IMR-90 (cell line): ENCODE measurements at regions not wholly inside any gene's neighbourhood (a gene's known extent, or its start where the extent isn't known, plus 50 kb on each side); places are given as distances from the start of the nearest gene placed in this dataset.

Source experiments
- ATAC-seq: fragments of 200-7000 bp; cut with Tn5 transposase; 2 replicates; pipeline ENCODE4 v1.9.1; 2020; ENCODE audit warnings: low read depth, mild to moderate bottlenecking, moderate library complexity
- BruUV-seq: library from RNA; stranded (reverse); fragments of 400-500 nt; replicated peaks from 2 replicates; lab custom pipeline; 2021; lab: Mats Ljungman, UMichigan
- CTCF ChIA-PET: fragments of 300-600 bp; formaldehyde crosslinking; extraction: SDS; loops from one replicate; lab custom pipeline; 2021; ENCODE audit warnings: antibody characterized with exemption; lab: Yijun Ruan, JAX
- POLR2A ChIA-PET: fragments of 300-600 bp; sonication (Branson Sonifier 250); formaldehyde crosslinking; loops from one replicate; lab custom pipeline; 2022; ENCODE audit warnings: antibody characterized with exemption; ENCODE audit not compliant: unreplicated experiment; lab: Charles Lee
- DNase-seq: peaks from one replicate; pipeline ENCODE4 v3.0.0; 2013
- H2AFZ ChIP-seq: replicated peaks from 2 replicates; pipeline ENCODE3; 2013; ENCODE audit warnings: low read length, mild to moderate bottlenecking; ENCODE audit not compliant: poor library complexity
- H2AK5ac ChIP-seq: 2 replicates; pipeline ENCODE4 v1.6.1; 2013; ENCODE audit warnings: low read depth, low read length, inconsistent platforms
- H2AK9ac ChIP-seq: replicated peaks from 2 replicates; pipeline ENCODE3; 2013; ENCODE audit warnings: mild to moderate bottlenecking, low read depth, low read length, moderate library complexity; ENCODE audit not compliant: poor library complexity
- H2BK120ac ChIP-seq: 2 replicates; pipeline ENCODE4 v1.6.1; 2013; ENCODE audit warnings: low read depth, low read length, inconsistent platforms
- H2BK15ac ChIP-seq: 3 replicates; pipeline ENCODE4 v1.6.1; 2013; ENCODE audit warnings: low read depth, low read length, inconsistent platforms
- H2BK20ac ChIP-seq: 2 replicates; pipeline ENCODE4 v1.6.1; 2013; ENCODE audit warnings: low read depth, mild to moderate bottlenecking, inconsistent platforms, low read length, moderate library complexity
- H2BK5ac ChIP-seq: 2 replicates; pipeline ENCODE4 v1.6.1; 2013; ENCODE audit warnings: mild to moderate bottlenecking, low read depth, low read length, inconsistent platforms; ENCODE audit not compliant: poor library complexity, severe bottlenecking
- H3K14ac ChIP-seq: replicated peaks from 2 replicates; pipeline ENCODE4 v1.6.1; 2013; ENCODE audit warnings: low read depth, low read length, inconsistent platforms
- H3K18ac ChIP-seq: 2 replicates; pipeline ENCODE4 v1.6.1; 2013; ENCODE audit warnings: low read depth, low read length, control low read depth
- H3K23ac ChIP-seq: 2 replicates; pipeline ENCODE4 v1.6.1; 2013; ENCODE audit warnings: low read depth, low read length, inconsistent platforms
- H3K27ac ChIP-seq: 2 replicates; pipeline ENCODE4 v1.5.1; 2013; ENCODE audit warnings: mild to moderate bottlenecking, control low read depth, low read length; ENCODE audit not compliant: insufficient read depth
- H3K27me3 ChIP-seq: 2 replicates; pipeline ENCODE4 v1.6.1; 2013; ENCODE audit warnings: low read length; ENCODE audit not compliant: control insufficient read depth, insufficient read depth
- H3K36me3 ChIP-seq: 2 replicates; pipeline ENCODE4 v1.6.1; 2013; ENCODE audit warnings: low read length, mixed read lengths; ENCODE audit not compliant: control insufficient read depth, insufficient read depth
- H3K4ac ChIP-seq: 2 replicates; pipeline ENCODE4 v1.6.1; 2013; ENCODE audit warnings: low read depth, low read length, inconsistent platforms
- H3K4me1 ChIP-seq: 2 replicates; pipeline ENCODE4 v1.6.1; 2013; ENCODE audit warnings: low read length, mixed read lengths; ENCODE audit not compliant: control insufficient read depth, insufficient read depth
- H3K4me2 ChIP-seq: 2 replicates; pipeline ENCODE4 v1.6.1; 2013; ENCODE audit warnings: low read depth, mild to moderate bottlenecking, control low read depth, low read length, moderate library complexity
- H3K4me3 ChIP-seq: 2 replicates; pipeline ENCODE4 v1.5.1; 2013; ENCODE audit warnings: low read depth, mild to moderate bottlenecking, control low read depth, low read length, moderate library complexity; ENCODE audit not compliant: insufficient read depth
- H3K56ac ChIP-seq: 2 replicates; pipeline ENCODE4 v1.6.1; 2013; ENCODE audit warnings: low read length, inconsistent platforms; ENCODE audit not compliant: insufficient read depth; ENCODE audit errors: extremely low read depth
- H3K79me1 ChIP-seq, 2 experiments: 2 replicates each; pipeline ENCODE4 v1.6.1; 2013; ENCODE audit warnings: low read length in 2 of 2, inconsistent platforms in 1 of 2, low read depth in 1 of 2
- H3K9ac ChIP-seq: 2 replicates; pipeline ENCODE4 v1.6.1; 2013; ENCODE audit warnings: low read depth, low read length, control low read depth
- H3K9me1 ChIP-seq: 2 replicates; pipeline ENCODE4 v1.6.1; 2013; ENCODE audit warnings: low read length, inconsistent platforms; ENCODE audit not compliant: insufficient read depth
- H3K9me3 ChIP-seq: 2 replicates; pipeline ENCODE4 v1.6.1; 2013; ENCODE audit warnings: low read length; ENCODE audit not compliant: control insufficient read depth, insufficient read depth
- H4K20me1 ChIP-seq: 2 replicates; pipeline ENCODE4 v1.6.1; 2013; ENCODE audit warnings: low read length, inconsistent platforms; ENCODE audit not compliant: insufficient read depth
- H4K5ac ChIP-seq: 2 replicates; pipeline ENCODE4 v1.6.1; 2013; ENCODE audit warnings: mild to moderate bottlenecking, low read depth, low read length, control low read depth
- H4K8ac ChIP-seq, 2 experiments: 2 replicates each; pipeline ENCODE4 v1.6.1; 2013; ENCODE audit warnings: low read depth in 2 of 2, low read length in 2 of 2, control low read depth in 1 of 2, inconsistent platforms in 1 of 2
- H4K91ac ChIP-seq: 2 replicates; pipeline ENCODE4 v1.6.1; 2013; ENCODE audit warnings: low read depth, low read length, inconsistent platforms; ENCODE audit not compliant: insufficient read depth
- BHLHE40 ChIP-seq: fragments of 150-350 bp; IDR thresholded peaks from 2 replicates; pipeline ENCODE4 v1.6.1; 2016; ENCODE audit warnings: mild to moderate bottlenecking, low read depth, low read length
- CEBPB ChIP-seq: IDR thresholded peaks from 2 replicates; pipeline ENCODE4 v1.6.1; 2012; ENCODE audit warnings: low read depth, low read length, improper control_type of control experiment
- CHD1 ChIP-seq: IDR thresholded peaks from 2 replicates; pipeline ENCODE4 v1.6.1; 2012; ENCODE audit warnings: low read depth, low read length, improper control_type of control experiment
- FOS ChIP-seq: fragments of 150-350 bp; IDR thresholded peaks from 2 replicates; pipeline ENCODE4 v1.6.1; 2016; ENCODE audit warnings: low read depth, low read length
- MAFK ChIP-seq: IDR thresholded peaks from 2 replicates; pipeline ENCODE4 v1.6.1; 2012; ENCODE audit warnings: low read depth, low read length, improper control_type of control experiment
- MAZ ChIP-seq: IDR thresholded peaks from 2 replicates; pipeline ENCODE4 v1.6.1; 2012; ENCODE audit warnings: low read depth, mild to moderate bottlenecking, low read length, improper control_type of control experiment, moderate library complexity, borderline replicate concordance
- MXI1 ChIP-seq: IDR thresholded peaks from 2 replicates; pipeline ENCODE4 v1.6.1; 2012; ENCODE audit warnings: low read depth, mild to moderate bottlenecking, low read length, moderate library complexity, borderline replicate concordance
- NFE2L2 ChIP-seq: fragments of 150-350 bp; IDR thresholded peaks from 2 replicates; pipeline ENCODE4 v1.6.1; 2016; ENCODE audit warnings: low read depth, mild to moderate bottlenecking, low read length
- POLR2A ChIP-seq: IDR thresholded peaks from 2 replicates; pipeline ENCODE4 v1.6.1; 2012; ENCODE audit warnings: mild to moderate bottlenecking, low read depth, low read length
- RAD21 ChIP-seq: IDR thresholded peaks from 2 replicates; pipeline ENCODE4 v1.6.1; 2012; ENCODE audit warnings: low read length, improper control_type of control experiment
- RCOR1 ChIP-seq: IDR thresholded peaks from 2 replicates; pipeline ENCODE4 v1.6.1; 2012; ENCODE audit warnings: mild to moderate bottlenecking, low read length, improper control_type of control experiment; ENCODE audit not compliant: insufficient replicate concordance
- RFX5 ChIP-seq: IDR thresholded peaks from 2 replicates; pipeline ENCODE4 v1.8.0; 2012; ENCODE audit warnings: low read depth, mild to moderate bottlenecking, low read length, moderate library complexity
- SMC3 ChIP-seq: fragments of 150-350 bp; IDR thresholded peaks from 2 replicates; pipeline ENCODE4 v1.6.1; 2016; ENCODE audit warnings: low read depth, mild to moderate bottlenecking, antibody characterized with exemption, low read length, moderate library complexity
- whole genome bisulfite sequencing, 2 experiments: methylation state at CpG; one replicate each; pipeline versions ENCODE4 v1.1.5 to v1.1.7; 2013; ENCODE audit warnings: missing lambda C conversion rate in 2 of 2; ENCODE audit not compliant: insufficient read length in 1 of 2; ENCODE audit errors: extremely low coverage in 2 of 2; 5-methylcytosine and 5-hydroxymethylcytosine counted together
- dilution Hi-C: fragments of 300-500 bp; cut with HindIII; formaldehyde crosslinking; loops from one replicate; pipeline ENCODE4 v1.14.3; 2018; ENCODE audit warnings: low sequenced_read_pairs; ENCODE audit not compliant: unreplicated experiment
- in situ Hi-C: fragments of 300-500 bp; cut with MboI; formaldehyde crosslinking; loops from 3 replicates; pipeline ENCODE4 v1.14.3; 2019; ENCODE audit warnings: low sequenced_read_pairs, inconsistent platforms, mixed read lengths
- intact Hi-C: fragments of 100-400 bp; cut with micrococcal nuclease; formaldehyde crosslinking; loops from 2 replicates; pipeline ENCODE4 v1.10.0; 2022
- TF ChIP-seq, protein P1 (sequence below): conservative IDR thresholded peaks from 2 replicates; pipeline ENCODE4 v1.5.1; 2012; ENCODE audit warnings: mild to moderate bottlenecking, low read depth, low read length, improper control_type of control experiment
- TF ChIP-seq, protein P2 (sequence below): fragments of 150-350 bp; IDR thresholded peaks from 2 replicates; pipeline ENCODE4 v1.6.1; 2016; ENCODE audit warnings: low read depth, mild to moderate bottlenecking, low read length, moderate library complexity, borderline replicate concordance
- TF ChIP-seq, protein P3 (sequence below): fragments of 150-350 bp; IDR thresholded peaks from 2 replicates; pipeline ENCODE4 v1.6.1; 2017; ENCODE audit warnings: mild to moderate bottlenecking, antibody characterized with exemption, low read length, low read depth

DNA sequence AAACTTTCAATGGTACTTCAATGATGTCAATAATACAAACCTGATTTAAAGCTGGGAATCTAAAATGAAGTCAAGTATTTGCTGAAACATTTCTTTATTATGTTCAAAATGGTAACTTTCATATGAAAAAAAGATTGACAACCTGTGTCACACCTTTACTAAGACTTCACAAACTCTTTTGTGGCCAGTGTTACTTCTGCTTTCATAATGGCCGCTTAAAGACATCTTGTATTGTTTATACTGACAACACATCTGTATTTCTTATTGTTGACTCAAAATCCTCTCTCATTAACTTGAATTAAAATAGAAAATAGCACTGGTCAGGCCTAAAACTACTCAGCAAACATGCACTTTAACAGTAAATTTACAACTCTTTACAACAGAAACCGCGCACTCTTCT lies 312.3 kb upstream of the CNTN6 start:
- Histone ChIP-seq H3K27me3 (no peaks in the 10 kb centered on the region), H2AFZ (no peak overlapping the region), H3K18ac (no peak overlapping the region), H2BK15ac (no peak overlapping the region), H3K27ac (no peak overlapping the region), H2AK9ac (no peak overlapping the region), H3K9ac (no peak overlapping the region), H2BK5ac (no peak overlapping the region), H4K91ac (no peak overlapping the region), H3K9me1 (no peaks in the 10 kb centered on the region), H3K36me3 (no peaks in the 10 kb centered on the region), H4K5ac (no peak overlapping the region), H3K4me3 (no peak overlapping the region), H3K4me1 (no peaks in the 10 kb centered on the region), H3K4ac (no peak overlapping the region), H4K20me1 (no peaks in the 10 kb centered on the region), H3K56ac (no peak overlapping the region), H2AK5ac (no peak overlapping the region), H3K4me2 (no peak overlapping the region), H3K23ac (no peak overlapping the region), H4K8ac (no peak overlapping the region), H2BK20ac (no peak overlapping the region), H3K14ac (no peak overlapping the region), H3K9me3 (peaks cover 2% of the 10 kb centered on the region; the same call in 1 of the 2 replicates), H3K79me1 (no peaks in the 10 kb centered on the region), H2BK120ac (no peak overlapping the region)
- ChIA-PET POLR2A (no interaction called here), CTCF (no interaction called here)
- in situ Hi-C loops (no loop called here), intact Hi-C loops (no loop called here), dilution Hi-C loops (no loop called here)
- ATAC-seq (no peak), DNase-seq (no peak)
- no TSS peak for BruUV-seq
- TF ChIP-seq CEBPB: no peak
- TF ChIP-seq SMC3: no peak
- TF ChIP-seq NFE2L2: no peak
- no peak for TF ChIP-seq CHD1
- no peak for TF ChIP-seq MXI1
- TF ChIP-seq, protein P1, sequence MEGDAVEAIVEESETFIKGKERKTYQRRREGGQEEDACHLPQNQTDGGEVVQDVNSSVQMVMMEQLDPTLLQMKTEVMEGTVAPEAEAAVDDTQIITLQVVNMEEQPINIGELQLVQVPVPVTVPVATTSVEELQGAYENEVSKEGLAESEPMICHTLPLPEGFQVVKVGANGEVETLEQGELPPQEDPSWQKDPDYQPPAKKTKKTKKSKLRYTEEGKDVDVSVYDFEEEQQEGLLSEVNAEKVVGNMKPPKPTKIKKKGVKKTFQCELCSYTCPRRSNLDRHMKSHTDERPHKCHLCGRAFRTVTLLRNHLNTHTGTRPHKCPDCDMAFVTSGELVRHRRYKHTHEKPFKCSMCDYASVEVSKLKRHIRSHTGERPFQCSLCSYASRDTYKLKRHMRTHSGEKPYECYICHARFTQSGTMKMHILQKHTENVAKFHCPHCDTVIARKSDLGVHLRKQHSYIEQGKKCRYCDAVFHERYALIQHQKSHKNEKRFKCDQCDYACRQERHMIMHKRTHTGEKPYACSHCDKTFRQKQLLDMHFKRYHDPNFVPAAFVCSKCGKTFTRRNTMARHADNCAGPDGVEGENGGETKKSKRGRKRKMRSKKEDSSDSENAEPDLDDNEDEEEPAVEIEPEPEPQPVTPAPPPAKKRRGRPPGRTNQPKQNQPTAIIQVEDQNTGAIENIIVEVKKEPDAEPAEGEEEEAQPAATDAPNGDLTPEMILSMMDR: no peak
- no peak for TF ChIP-seq BHLHE40
- TF ChIP-seq RAD21: no peak
- TF ChIP-seq POLR2A: no peak
- TF ChIP-seq, protein P2, sequence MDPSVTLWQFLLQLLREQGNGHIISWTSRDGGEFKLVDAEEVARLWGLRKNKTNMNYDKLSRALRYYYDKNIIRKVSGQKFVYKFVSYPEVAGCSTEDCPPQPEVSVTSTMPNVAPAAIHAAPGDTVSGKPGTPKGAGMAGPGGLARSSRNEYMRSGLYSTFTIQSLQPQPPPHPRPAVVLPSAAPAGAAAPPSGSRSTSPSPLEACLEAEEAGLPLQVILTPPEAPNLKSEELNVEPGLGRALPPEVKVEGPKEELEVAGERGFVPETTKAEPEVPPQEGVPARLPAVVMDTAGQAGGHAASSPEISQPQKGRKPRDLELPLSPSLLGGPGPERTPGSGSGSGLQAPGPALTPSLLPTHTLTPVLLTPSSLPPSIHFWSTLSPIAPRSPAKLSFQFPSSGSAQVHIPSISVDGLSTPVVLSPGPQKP: no peak
- no peak for TF ChIP-seq MAZ
- no peak for TF ChIP-seq MAFK
- TF ChIP-seq, protein P3, sequence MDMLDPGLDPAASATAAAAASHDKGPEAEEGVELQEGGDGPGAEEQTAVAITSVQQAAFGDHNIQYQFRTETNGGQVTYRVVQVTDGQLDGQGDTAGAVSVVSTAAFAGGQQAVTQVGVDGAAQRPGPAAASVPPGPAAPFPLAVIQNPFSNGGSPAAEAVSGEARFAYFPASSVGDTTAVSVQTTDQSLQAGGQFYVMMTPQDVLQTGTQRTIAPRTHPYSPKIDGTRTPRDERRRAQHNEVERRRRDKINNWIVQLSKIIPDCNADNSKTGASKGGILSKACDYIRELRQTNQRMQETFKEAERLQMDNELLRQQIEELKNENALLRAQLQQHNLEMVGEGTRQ: no peak
- no peak for TF ChIP-seq FOS
- no peak for TF ChIP-seq RFX5
- no peak for TF ChIP-seq RCOR1
- 80% methylated on average over 1 of the region's 3 CpGs; no CpG with 5 or more reads in 1 of the 2 experiments for WGBS, 2 experiments
